ENCODE measurements at regions not wholly inside any gene's neighbourhood (a gene's known extent, or its start where the extent isn't known, plus 50 kb on each side); places are given as distances from the start of the nearest gene placed in this dataset.

GRCh38 chr9:22389271-22389670 is 57.4 kb upstream of the DMRTA1 start:
- no peak overlapping the region for H3K27ac ChIP-seq
- intact Hi-C loops (cut with DNase I) = no loop called here
- ATAC-seq = no peak
- H3K9me3 ChIP-seq = no peaks in the 10 kb centered on the region
- H3K36me3 ChIP-seq (ENCODE audit: insufficient read depth in 1 of 2, low read depth in 1 of 2) = no peaks in the 10 kb centered on the region
- H3K4me3 ChIP-seq = no peak overlapping the region
- no peak for TF ChIP-seq CTCF (IDR thresholded peaks at IDR 0.05)
- no peaks in the 10 kb centered on the region for H3K27me3 ChIP-seq (ENCODE audit: insufficient read depth in 3 of 3, low read length in 2 of 3)
- 65 to 71% (median 67%) methylated on average over 5 of the region's 5 CpGs for WGBS, 3 donors
- H3K4me1 ChIP-seq = no peaks in the 10 kb centered on the region
- DNase-seq = no peak

GRCh38 chr9:22392523-22392922 is 54.1 kb upstream of the DMRTA1 start:
- 51 to 65% (median 61%) methylated on average over 3 of the region's 3 CpGs for WGBS, 3 donors
- H3K27me3 ChIP-seq (ENCODE audit: insufficient read depth in 3 of 3, low read length in 2 of 3) = no peaks in the 10 kb centered on the region

GRCh38 chr9:22395687-22396141 is 50.9 kb upstream of the DMRTA1 start:
- H3K27ac ChIP-seq = no peak overlapping the region
- H3K27me3 ChIP-seq (ENCODE audit: insufficient read depth in 3 of 3, low read length in 2 of 3) = no peaks in the 10 kb centered on the region
- ATAC-seq (no peak), DNase-seq (no peak)
- no peaks in the 10 kb centered on the region for H3K4me1 ChIP-seq
- no peak for TF ChIP-seq CTCF (IDR thresholded peaks at IDR 0.05)
- no peak overlapping the region for H3K4me3 ChIP-seq
- intact Hi-C loops (cut with DNase I) = no loop called here
- H3K9me3 ChIP-seq = no peaks in the 10 kb centered on the region
- no peaks in the 10 kb centered on the region for H3K36me3 ChIP-seq (ENCODE audit: insufficient read depth in 1 of 2, low read depth in 1 of 2)
- WGBS, 3 donors = 57 to 67% (median 66%) methylated on average over 2 of the region's 2 CpGs

More at GRCh38 chr9:22392523-22392922, 54.1 kb upstream of the DMRTA1 start:
- DNase-seq (no peak), ATAC-seq (no peak)
- H3K4me3 ChIP-seq = no peak overlapping the region
- no peak for TF ChIP-seq CTCF (IDR thresholded peaks at IDR 0.05)
- no peaks in the 10 kb centered on the region for H3K4me1 ChIP-seq
- intact Hi-C loops (cut with DNase I) = no loop called here
- no peaks in the 10 kb centered on the region for H3K9me3 ChIP-seq
- no peak overlapping the region for H3K27ac ChIP-seq
- H3K36me3 ChIP-seq (ENCODE audit: insufficient read depth in 1 of 2, low read depth in 1 of 2) = no peaks in the 10 kb centered on the region

Measured in psoas muscle (tissue), 7 donors.